ENCODE measurements at regions not wholly inside any gene's neighbourhood (a gene's known extent, or its start where the extent isn't known, plus 50 kb on each side); places are given as distances from the start of the nearest gene placed in this dataset.

GRCh38 chr3:26236531-26236930 is 386.0 kb upstream of the LRRC3B start:
- TF ChIP-seq, protein P1, sequence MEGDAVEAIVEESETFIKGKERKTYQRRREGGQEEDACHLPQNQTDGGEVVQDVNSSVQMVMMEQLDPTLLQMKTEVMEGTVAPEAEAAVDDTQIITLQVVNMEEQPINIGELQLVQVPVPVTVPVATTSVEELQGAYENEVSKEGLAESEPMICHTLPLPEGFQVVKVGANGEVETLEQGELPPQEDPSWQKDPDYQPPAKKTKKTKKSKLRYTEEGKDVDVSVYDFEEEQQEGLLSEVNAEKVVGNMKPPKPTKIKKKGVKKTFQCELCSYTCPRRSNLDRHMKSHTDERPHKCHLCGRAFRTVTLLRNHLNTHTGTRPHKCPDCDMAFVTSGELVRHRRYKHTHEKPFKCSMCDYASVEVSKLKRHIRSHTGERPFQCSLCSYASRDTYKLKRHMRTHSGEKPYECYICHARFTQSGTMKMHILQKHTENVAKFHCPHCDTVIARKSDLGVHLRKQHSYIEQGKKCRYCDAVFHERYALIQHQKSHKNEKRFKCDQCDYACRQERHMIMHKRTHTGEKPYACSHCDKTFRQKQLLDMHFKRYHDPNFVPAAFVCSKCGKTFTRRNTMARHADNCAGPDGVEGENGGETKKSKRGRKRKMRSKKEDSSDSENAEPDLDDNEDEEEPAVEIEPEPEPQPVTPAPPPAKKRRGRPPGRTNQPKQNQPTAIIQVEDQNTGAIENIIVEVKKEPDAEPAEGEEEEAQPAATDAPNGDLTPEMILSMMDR (IDR thresholded peaks at IDR 0.05), result no peak
- TF ChIP-seq POLR2A (IDR thresholded peaks at IDR 0.05), result no peak

Measured in tibial nerve (tissue), 3 donors.